Body of pancreas (tissue), 4 donors: ENCODE measurements at regions not wholly inside any gene's neighbourhood (a gene's known extent, or its start where the extent isn't known, plus 50 kb on each side); places are given as distances from the start of the nearest gene placed in this dataset.

Experiments used
- CTCF ChIP-seq, 7 experiments: fragments of 450-650 bp in 4 of 7; fragments of 200-600 bp in 3 of 7; sonication (generic) in 3 of 7; IDR thresholded peaks; one replicate each; pipeline ENCODE4 v1.5.1; 2016 to 2019; ENCODE audit warnings: antibody characterized with exemption in 7 of 7
- POLR2A ChIP-seq, 3 donors: fragments of 450-650 bp; IDR thresholded peaks; one replicate each; pipeline ENCODE4 v1.6.1; 2016; ENCODE audit warnings: antibody characterized with exemption in 3 of 3, mild to moderate bottlenecking in 2 of 3

GRCh38 chrX:3191796-3192195 is 150.5 kb downstream of the ARSF start:
- no peak for TF ChIP-seq CTCF (IDR thresholded peaks at IDR 0.05)
- no peak for TF ChIP-seq POLR2A (IDR thresholded peaks at IDR 0.05)
